Stomach (tissue), 4 donors: ENCODE measurements at regions not wholly inside any gene's neighbourhood (a gene's known extent, or its start where the extent isn't known, plus 50 kb on each side); places are given as distances from the start of the nearest gene placed in this dataset.

Experiments
- POLR2A ChIP-seq, 4 donors: fragments of 450-650 bp; IDR thresholded peaks; one replicate each; pipeline ENCODE4 v1.6.1; 2016; ENCODE audit warnings: antibody characterized with exemption in 4 of 4, control low read depth in 2 of 4, mild to moderate bottlenecking in 1 of 4, moderate library complexity in 1 of 4
- TF ChIP-seq, protein P1 (sequence below), 7 experiments: fragments of 450-650 bp in 4 of 7; fragments of 200-600 bp in 3 of 7; sonication (generic) in 3 of 7; IDR thresholded peaks; one replicate each; pipeline ENCODE4 v1.5.1; 2016 to 2019; ENCODE audit warnings: antibody characterized with exemption in 7 of 7, control low read depth in 2 of 7, mild to moderate bottlenecking in 1 of 7

GRCh38 chr5:2269656-2270055 is 386.9 kb upstream of the IRX4 start:
- no peak for TF ChIP-seq POLR2A (IDR thresholded peaks at IDR 0.05)
- TF ChIP-seq, protein P1, sequence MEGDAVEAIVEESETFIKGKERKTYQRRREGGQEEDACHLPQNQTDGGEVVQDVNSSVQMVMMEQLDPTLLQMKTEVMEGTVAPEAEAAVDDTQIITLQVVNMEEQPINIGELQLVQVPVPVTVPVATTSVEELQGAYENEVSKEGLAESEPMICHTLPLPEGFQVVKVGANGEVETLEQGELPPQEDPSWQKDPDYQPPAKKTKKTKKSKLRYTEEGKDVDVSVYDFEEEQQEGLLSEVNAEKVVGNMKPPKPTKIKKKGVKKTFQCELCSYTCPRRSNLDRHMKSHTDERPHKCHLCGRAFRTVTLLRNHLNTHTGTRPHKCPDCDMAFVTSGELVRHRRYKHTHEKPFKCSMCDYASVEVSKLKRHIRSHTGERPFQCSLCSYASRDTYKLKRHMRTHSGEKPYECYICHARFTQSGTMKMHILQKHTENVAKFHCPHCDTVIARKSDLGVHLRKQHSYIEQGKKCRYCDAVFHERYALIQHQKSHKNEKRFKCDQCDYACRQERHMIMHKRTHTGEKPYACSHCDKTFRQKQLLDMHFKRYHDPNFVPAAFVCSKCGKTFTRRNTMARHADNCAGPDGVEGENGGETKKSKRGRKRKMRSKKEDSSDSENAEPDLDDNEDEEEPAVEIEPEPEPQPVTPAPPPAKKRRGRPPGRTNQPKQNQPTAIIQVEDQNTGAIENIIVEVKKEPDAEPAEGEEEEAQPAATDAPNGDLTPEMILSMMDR (IDR thresholded peaks at IDR 0.05): no peak
